Heart left ventricle (tissue), 16 donors: ENCODE measurements at regions not wholly inside any gene's neighbourhood (a gene's known extent, or its start where the extent isn't known, plus 50 kb on each side); places are given as distances from the start of the nearest gene placed in this dataset.
A peak's percentile ranks its signal among the peaks of the same experiment; 100 is the strongest.

Experiments
- ATAC-seq, 4 donors: fragments of 200-7000 bp; cut with Tn5 transposase; one replicate each; pipeline ENCODE4 v1.9.1; 2020 to 2022; ENCODE audit warnings: moderate library complexity in 4 of 4, mild to moderate bottlenecking in 3 of 4, moderate number of reproducible peaks in 1 of 4
- DNase-seq, 5 donors: peaks; one replicate each; pipeline ENCODE4 v3.0.0-alpha.2; 2020
- H3K27ac ChIP-seq, 12 donors: fragments of 200-600 bp; sonication (generic) in 4 of 12; one replicate each; pipeline versions ENCODE4 v1.5.0 to v1.8.0; 2016 to 2022; ENCODE audit warnings: mild to moderate bottlenecking in 2 of 12
- H3K27me3 ChIP-seq, 9 donors: fragments of 200-600 bp; sonication (generic) in 2 of 9; one replicate each; pipeline versions ENCODE4 v1.5.1 to v1.8.0; 2016 to 2022; ENCODE audit warnings: mild to moderate bottlenecking in 3 of 9
- H3K36me3 ChIP-seq, 9 donors: fragments of 200-600 bp; sonication (generic) in 2 of 9; one replicate each; pipeline versions ENCODE4 v1.5.0 to v1.8.0; 2018 to 2022; ENCODE audit warnings: mild to moderate bottlenecking in 2 of 9
- H3K4me1 ChIP-seq, 12 donors: fragments of 200-600 bp; sonication (generic) in 4 of 12; one replicate each; pipeline versions ENCODE4 v1.5.0 to v1.8.0; 2016 to 2022; ENCODE audit warnings: mild to moderate bottlenecking in 3 of 12
- H3K4me3 ChIP-seq, 12 donors: fragments of 200-600 bp; sonication (generic) in 4 of 12; one replicate each; pipeline versions ENCODE4 v1.5.0 to v1.8.0; 2017 to 2022; ENCODE audit warnings: mild to moderate bottlenecking in 9 of 12, moderate library complexity in 4 of 12
- H3K9me3 ChIP-seq, 12 donors: fragments of 200-600 bp; sonication (generic) in 4 of 12; one replicate each; pipeline versions ENCODE4 v1.5.0 to v1.8.0; 2016 to 2022; ENCODE audit warnings: mild to moderate bottlenecking in 1 of 12
- CTCF ChIP-seq, 12 donors: fragments of 200-600 bp; sonication (generic) in 4 of 12; IDR thresholded peaks; one replicate each; pipeline versions ENCODE4 v1.5.0 to v1.8.0; 2018 to 2022; ENCODE audit warnings: antibody characterized with exemption in 12 of 12, mild to moderate bottlenecking in 5 of 12
- POLR2A ChIP-seq, 2 donors: fragments of 450-650 bp; IDR thresholded peaks; one replicate each; pipeline ENCODE4 v1.6.1; 2017; ENCODE audit warnings: antibody characterized with exemption in 2 of 2, mild to moderate bottlenecking in 2 of 2, moderate library complexity in 2 of 2
- WGBS, 4 donors: extraction: QIAGEN DNeasy Blood & Tissue Kit in 2 of 4; methylation state at CpG; one replicate each; pipeline versions ENCODE4 v1.1.5 to v1.1.7; 2013 to 2018; 5-methylcytosine and 5-hydroxymethylcytosine counted together
- intact Hi-C, 10 donors: fragments of 100-400 bp; cut with DNase I; formaldehyde crosslinking; loops; one replicate each; pipeline versions ENCODE4 v1.11.1 to v1.14.2; 2022
- donor health status: ischemic (EF 13 %, LVEDD 7.1; RV severe dilation, severe dysfunction).
- donor health status: healthy with polysubstance abuse.
- donor health status: DM: no; HTN: yes; CAD: no.
- donor health status: DM: no; HTN: no; CAD: no.
- donor health status: ischemic (EF 25% LVEDD 6.9; RV normal size, moderate dysfunction).
- donor health status: ischemic (EF 25% LVEDD 5.7; RV mildly dilated, moderate dysfunction).
- donor health status: healthy.
- donor health status: DM: yes; HTN: yes; CAD: no.
- donor health status: ischemic (EF 35%, LVEDD 5.7; RV mildly dilated, moderate dysfunction).
- donor health status: nonischemic (EF 11% LVEDD 7.7; RV severe dilation, severe dysfunction).
- donor health status: DM: yes; HTN: yes; CAD: no.
- donor health status: PGD.
- donor health status: ischemic (EF 29% LVEDD 5.4; RV normal size, mild dysfunction).
- donor health status: nonischemic (EF 23%, LVEDD 6.1; RV moderate dilation, normal function).

GRCh38 chr14:44873536-44873935, 88.2 kb downstream of the KLHL28 start:
- Histone ChIP-seq H3K27me3 (no peaks in the 10 kb centered on the region), H3K4me3 (no peak overlapping the region), H3K27ac (no peak overlapping the region), H3K4me1 (no peaks in the 10 kb centered on the region), H3K9me3 (peaks cover 0 to 19% (median 0%) of the 10 kb centered on the region in 12 donors), H3K36me3 (no peaks in the 10 kb centered on the region)
- 60 to 83% (median 68%) methylated on average over 10 of the region's 10 CpGs for WGBS, 4 donors
- ATAC-seq (no peak), DNase-seq (no peak)
- TF ChIP-seq POLR2A (IDR thresholded peaks at IDR 0.05) (no peak), CTCF (IDR thresholded peaks at IDR 0.05) (no peak)
- intact Hi-C loops = no loop called here

DNA sequence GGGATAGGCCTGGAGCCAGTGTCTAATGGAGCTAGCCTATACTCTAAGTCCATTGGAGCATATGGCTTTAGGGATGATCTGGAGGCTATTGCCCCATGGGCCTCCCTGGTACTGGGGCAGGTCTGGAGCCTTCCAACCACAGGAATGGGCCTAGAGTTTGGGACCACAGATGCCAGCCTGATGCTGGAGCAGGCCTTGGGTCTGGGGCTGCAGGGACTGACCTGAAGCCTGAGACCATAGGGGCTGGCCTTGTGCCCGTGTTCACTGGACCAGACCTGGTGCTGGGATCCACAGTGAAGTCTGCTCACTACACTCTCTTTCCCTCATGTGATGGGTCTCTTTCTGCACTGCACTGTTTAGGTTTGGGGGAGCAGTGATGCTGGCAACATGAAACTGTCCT, 95.0 kb downstream of the KLHL28 start:
- WGBS, 4 donors = 77 to 100% (median 89%) methylated on average over 1 of the region's 1 CpG
- Histone ChIP-seq H3K9me3 (peaks cover 0 to 17% (median 0%) of the 10 kb centered on the region in 12 donors), H3K27ac (no peak overlapping the region), H3K4me1 (no peaks in the 10 kb centered on the region), H3K36me3 (no peaks in the 10 kb centered on the region), H3K4me3 (no peak overlapping the region), H3K27me3 (no peaks in the 10 kb centered on the region)
- intact Hi-C loops = no loop called here
- ATAC-seq (peak in 1 of 4 donors; percentile 18), DNase-seq (no peak)
- no peak for TF ChIP-seq POLR2A (IDR thresholded peaks at IDR 0.05)
- TF ChIP-seq CTCF (IDR thresholded peaks at IDR 0.05) = no peak

DNA sequence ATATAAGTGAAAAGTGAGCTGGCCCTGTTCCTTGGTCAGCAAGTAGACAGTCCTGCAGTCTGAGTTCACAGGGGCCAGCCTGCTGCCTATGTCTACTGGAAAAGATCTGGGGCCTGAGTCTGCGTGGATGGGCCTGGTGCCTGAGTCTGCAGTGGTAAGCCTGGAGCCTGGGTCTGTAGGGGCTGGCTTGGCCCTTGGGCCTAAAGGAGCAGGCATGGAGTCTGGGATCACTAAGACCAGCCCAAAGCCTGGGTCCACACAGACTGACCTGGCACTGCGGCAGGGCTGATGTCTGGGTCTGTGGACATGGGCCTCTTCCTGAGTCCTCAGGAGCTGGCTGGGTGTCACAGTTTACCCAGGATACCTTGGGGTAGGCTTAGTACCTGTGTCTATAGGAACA, 95.4 kb downstream of the KLHL28 start:
- ATAC-seq (peak in 1 of 4 donors; percentile 29), DNase-seq (no peak)
- TF ChIP-seq CTCF (IDR thresholded peaks at IDR 0.05) (no peak), POLR2A (IDR thresholded peaks at IDR 0.05) (no peak)
- no peaks in the 10 kb centered on the region for H3K4me1 ChIP-seq
- H3K27ac ChIP-seq = no peak overlapping the region
- no peaks in the 10 kb centered on the region for H3K27me3 ChIP-seq
- 91 to 100% (median 93%) methylated on average over 2 of the region's 2 CpGs for WGBS, 4 donors
- H3K4me3 ChIP-seq = no peak overlapping the region
- intact Hi-C loops = no loop called here
- H3K9me3 ChIP-seq = peaks cover 0 to 12% (median 0%) of the 10 kb centered on the region in 12 donors
- no peaks in the 10 kb centered on the region for H3K36me3 ChIP-seq

GRCh38 chr14:44863271-44863670, 98.5 kb downstream of the KLHL28 start:
- Histone ChIP-seq H3K9me3 (peaks cover 0 to 4% (median 0%) of the 10 kb centered on the region in 12 donors), H3K4me1 (no peaks in the 10 kb centered on the region), H3K27me3 (no peaks in the 10 kb centered on the region), H3K27ac (no peak overlapping the region), H3K36me3 (no peaks in the 10 kb centered on the region), H3K4me3 (no peak overlapping the region)
- ATAC-seq (no peak), DNase-seq (no peak)
- no peak for TF ChIP-seq CTCF (IDR thresholded peaks at IDR 0.05)
- no peak for TF ChIP-seq POLR2A (IDR thresholded peaks at IDR 0.05)
- intact Hi-C loops = no loop called here
- 68 to 79% (median 76%) methylated on average over 3 of the region's 3 CpGs for WGBS, 4 donors
